ENCODE measurements at regions not wholly inside any gene's neighbourhood (a gene's known extent, or its start where the extent isn't known, plus 50 kb on each side); places are given as distances from the start of the nearest gene placed in this dataset.

GRCh38 chr13:83219832-83220231 is 662.4 kb downstream of the SLITRK1 start:
- Mint-ChIP-seq H3K27me3 (no peaks in the 10 kb centered on the region), H3K27ac (no peak overlapping the region), H3K4me1 (no peaks in the 10 kb centered on the region), H3K4me3 (no peak overlapping the region), H3K9me3 (ENCODE audit: insufficient read depth) (peaks cover 6% of the 10 kb centered on the region)
- Histone ChIP-seq H3K27ac (ENCODE audit: low read length in 2 of 2) (no peak overlapping the region), H3K4me3 (ENCODE audit: control extremely low read depth in 1 of 5, extremely low read depth in 1 of 5, insufficient read depth in 1 of 5, low read depth in 2 of 5, low read length in 4 of 5) (no peak overlapping the region), H3K9ac (ENCODE audit: low read length) (no peak overlapping the region), H2AFZ (ENCODE audit: insufficient read depth, low read depth, low read length, poor library complexity, severe bottlenecking) (no peak overlapping the region), H3K4me1 (ENCODE audit: control insufficient read depth in 2 of 2, insufficient read depth in 2 of 2, low read length in 2 of 2) (no peaks in the 10 kb centered on the region), H3K36me3 (replicated peaks in 1 of 2; ENCODE audit: control extremely low read depth in 1 of 2, control insufficient read depth in 1 of 2, extremely low read depth in 1 of 2, insufficient read depth in 2 of 2, low read length in 1 of 2) (no peaks in the 10 kb centered on the region), H3K9me3 (ENCODE audit: control extremely low read depth in 1 of 3, control insufficient read depth in 2 of 3, insufficient read depth in 1 of 3, low read length in 2 of 3) (peaks cover 0 to 1% (median 0%) of the 10 kb centered on the region in 3 donors), H4K20me1 (ENCODE audit: control insufficient read depth, insufficient read depth, low read length, poor library complexity, severe bottlenecking) (no peaks in the 10 kb centered on the region), H3K79me2 (ENCODE audit: control insufficient read depth, insufficient read depth, low read length) (no peaks in the 10 kb centered on the region), H3K27me3 (replicated peaks in 1 of 4; ENCODE audit: control extremely low read depth in 1 of 4, control insufficient read depth in 3 of 4, insufficient read depth in 4 of 4, low read length in 3 of 4) (no peaks in the 10 kb centered on the region), H3K4me2 (replicated peaks; ENCODE audit: low read depth, low read length, poor library complexity, severe bottlenecking) (no peak overlapping the region)
- intact Hi-C loops (cut with micrococcal nuclease) = no loop called here
- CTCF ChIA-PET = no interaction called here
- POLR2A ChIA-PET = no interaction called here
- ATAC-seq (ENCODE audit: low read depth) (no peak), DNase-seq (no peak)
- WGBS (ENCODE audit: insufficient coverage) = no CpG with 5 or more reads among the region's 3 CpGs
- TF ChIP-seq, protein P1, sequence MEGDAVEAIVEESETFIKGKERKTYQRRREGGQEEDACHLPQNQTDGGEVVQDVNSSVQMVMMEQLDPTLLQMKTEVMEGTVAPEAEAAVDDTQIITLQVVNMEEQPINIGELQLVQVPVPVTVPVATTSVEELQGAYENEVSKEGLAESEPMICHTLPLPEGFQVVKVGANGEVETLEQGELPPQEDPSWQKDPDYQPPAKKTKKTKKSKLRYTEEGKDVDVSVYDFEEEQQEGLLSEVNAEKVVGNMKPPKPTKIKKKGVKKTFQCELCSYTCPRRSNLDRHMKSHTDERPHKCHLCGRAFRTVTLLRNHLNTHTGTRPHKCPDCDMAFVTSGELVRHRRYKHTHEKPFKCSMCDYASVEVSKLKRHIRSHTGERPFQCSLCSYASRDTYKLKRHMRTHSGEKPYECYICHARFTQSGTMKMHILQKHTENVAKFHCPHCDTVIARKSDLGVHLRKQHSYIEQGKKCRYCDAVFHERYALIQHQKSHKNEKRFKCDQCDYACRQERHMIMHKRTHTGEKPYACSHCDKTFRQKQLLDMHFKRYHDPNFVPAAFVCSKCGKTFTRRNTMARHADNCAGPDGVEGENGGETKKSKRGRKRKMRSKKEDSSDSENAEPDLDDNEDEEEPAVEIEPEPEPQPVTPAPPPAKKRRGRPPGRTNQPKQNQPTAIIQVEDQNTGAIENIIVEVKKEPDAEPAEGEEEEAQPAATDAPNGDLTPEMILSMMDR (IDR thresholded peaks at IDR 0.05) = no peak
- TF ChIP-seq EZH2 (IDR thresholded peaks at IDR 0.05; ENCODE audit: borderline replicate concordance, insufficient read depth, low read depth, low read length, poor library complexity, severe bottlenecking) = no peak

GRCh38 chr13:83216479-83217245 is 665.6 kb downstream of the SLITRK1 start:
- no peaks in the 10 kb centered on the region for H4K20me1 ChIP-seq (ENCODE audit: control insufficient read depth, insufficient read depth, low read length, poor library complexity, severe bottlenecking)
- H3K4me3 Mint-ChIP-seq = no peak overlapping the region
- no peak overlapping the region for H3K27ac ChIP-seq (ENCODE audit: low read length in 2 of 2)
- WGBS (ENCODE audit: insufficient coverage) = no CpG with 5 or more reads among the region's 1 CpG
- intact Hi-C loops (cut with micrococcal nuclease) = no loop called here
- no peak overlapping the region for H3K4me2 ChIP-seq (replicated peaks; ENCODE audit: low read depth, low read length, poor library complexity, severe bottlenecking)
- H3K27ac Mint-ChIP-seq = no peak overlapping the region
- H3K4me3 ChIP-seq (ENCODE audit: control extremely low read depth in 1 of 5, extremely low read depth in 1 of 5, insufficient read depth in 1 of 5, low read depth in 2 of 5, low read length in 4 of 5) = no peak overlapping the region
- no peak for TF ChIP-seq EZH2 (IDR thresholded peaks at IDR 0.05; ENCODE audit: borderline replicate concordance, insufficient read depth, low read depth, low read length, poor library complexity, severe bottlenecking)
- TF ChIP-seq, protein P1 (IDR thresholded peaks at IDR 0.05) = no peak
- peaks cover 11% of the 10 kb centered on the region for H3K9me3 Mint-ChIP-seq (ENCODE audit: insufficient read depth)
- no peaks in the 10 kb centered on the region for H3K36me3 ChIP-seq (replicated peaks in 1 of 2; ENCODE audit: control extremely low read depth in 1 of 2, control insufficient read depth in 1 of 2, extremely low read depth in 1 of 2, insufficient read depth in 2 of 2, low read length in 1 of 2)
- peaks cover 0 to 4% (median 0%) of the 10 kb centered on the region in 3 donors for H3K9me3 ChIP-seq (ENCODE audit: control extremely low read depth in 1 of 3, control insufficient read depth in 2 of 3, insufficient read depth in 1 of 3, low read length in 2 of 3)
- no peaks in the 10 kb centered on the region for H3K27me3 ChIP-seq (replicated peaks in 1 of 4; ENCODE audit: control extremely low read depth in 1 of 4, control insufficient read depth in 3 of 4, insufficient read depth in 4 of 4, low read length in 3 of 4)
- no peak overlapping the region for H2AFZ ChIP-seq (ENCODE audit: insufficient read depth, low read depth, low read length, poor library complexity, severe bottlenecking)
- H3K4me1 Mint-ChIP-seq = no peaks in the 10 kb centered on the region
- ChIA-PET CTCF (no interaction called here), POLR2A (no interaction called here)
- H3K79me2 ChIP-seq (ENCODE audit: control insufficient read depth, insufficient read depth, low read length) = no peaks in the 10 kb centered on the region
- no peak overlapping the region for H3K9ac ChIP-seq (ENCODE audit: low read length)
- ATAC-seq (ENCODE audit: low read depth) (no peak), DNase-seq (no peak)
- no peaks in the 10 kb centered on the region for H3K27me3 Mint-ChIP-seq
- no peaks in the 10 kb centered on the region for H3K4me1 ChIP-seq (ENCODE audit: control insufficient read depth in 2 of 2, insufficient read depth in 2 of 2, low read length in 2 of 2)
